ENCODE measurements at regions not wholly inside any gene's neighbourhood (a gene's known extent, or its start where the extent isn't known, plus 50 kb on each side); places are given as distances from the start of the nearest gene placed in this dataset.

DNA sequence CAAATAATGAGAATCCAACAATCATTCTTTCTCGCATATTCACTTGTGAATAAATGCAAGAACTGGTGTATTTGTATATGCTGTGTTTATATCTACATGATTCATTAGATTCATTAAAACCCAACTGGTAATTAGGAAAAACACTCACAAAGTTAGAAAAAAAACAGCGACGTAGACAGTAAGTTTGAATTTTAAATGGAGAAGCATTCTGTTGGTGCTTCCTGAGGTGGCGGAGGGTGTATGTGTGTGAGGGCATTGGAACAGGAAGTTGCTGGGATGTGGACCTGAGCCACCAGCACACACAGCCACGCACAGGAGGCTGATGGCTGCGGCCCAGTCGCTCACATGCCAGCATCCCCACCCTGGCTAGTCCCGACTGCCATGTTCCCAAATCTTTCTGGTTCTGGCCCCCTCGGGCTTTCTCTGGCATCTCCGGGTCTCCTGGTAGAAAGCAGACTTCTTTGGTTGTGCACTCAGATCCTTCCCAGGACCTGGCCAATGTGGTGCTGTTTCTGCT is 121.6 kb upstream of the IRF2BP2 start:
- TF ChIP-seq, protein P1, sequence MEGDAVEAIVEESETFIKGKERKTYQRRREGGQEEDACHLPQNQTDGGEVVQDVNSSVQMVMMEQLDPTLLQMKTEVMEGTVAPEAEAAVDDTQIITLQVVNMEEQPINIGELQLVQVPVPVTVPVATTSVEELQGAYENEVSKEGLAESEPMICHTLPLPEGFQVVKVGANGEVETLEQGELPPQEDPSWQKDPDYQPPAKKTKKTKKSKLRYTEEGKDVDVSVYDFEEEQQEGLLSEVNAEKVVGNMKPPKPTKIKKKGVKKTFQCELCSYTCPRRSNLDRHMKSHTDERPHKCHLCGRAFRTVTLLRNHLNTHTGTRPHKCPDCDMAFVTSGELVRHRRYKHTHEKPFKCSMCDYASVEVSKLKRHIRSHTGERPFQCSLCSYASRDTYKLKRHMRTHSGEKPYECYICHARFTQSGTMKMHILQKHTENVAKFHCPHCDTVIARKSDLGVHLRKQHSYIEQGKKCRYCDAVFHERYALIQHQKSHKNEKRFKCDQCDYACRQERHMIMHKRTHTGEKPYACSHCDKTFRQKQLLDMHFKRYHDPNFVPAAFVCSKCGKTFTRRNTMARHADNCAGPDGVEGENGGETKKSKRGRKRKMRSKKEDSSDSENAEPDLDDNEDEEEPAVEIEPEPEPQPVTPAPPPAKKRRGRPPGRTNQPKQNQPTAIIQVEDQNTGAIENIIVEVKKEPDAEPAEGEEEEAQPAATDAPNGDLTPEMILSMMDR (IDR thresholded peaks at IDR 0.05), result no peak
- TF ChIP-seq POLR2A (IDR thresholded peaks at IDR 0.05) (no peak), POLR2AphosphoS5 (IDR thresholded peaks at IDR 0.05) (no peak), EP300 (IDR thresholded peaks at IDR 0.05) (no peak)
